Embryonic facial prominence (tissue), 1 donor: ENCODE measurements at regions not wholly inside any gene's neighbourhood (a gene's known extent, or its start where the extent isn't known, plus 50 kb on each side); places are given as distances from the start of the nearest gene placed in this dataset.

Experiments used
- DNase-seq: peaks from one replicate; pipeline ENCODE4 v3.0.0-alpha.2; 2016; ENCODE audit errors: extremely low spot score

DNA sequence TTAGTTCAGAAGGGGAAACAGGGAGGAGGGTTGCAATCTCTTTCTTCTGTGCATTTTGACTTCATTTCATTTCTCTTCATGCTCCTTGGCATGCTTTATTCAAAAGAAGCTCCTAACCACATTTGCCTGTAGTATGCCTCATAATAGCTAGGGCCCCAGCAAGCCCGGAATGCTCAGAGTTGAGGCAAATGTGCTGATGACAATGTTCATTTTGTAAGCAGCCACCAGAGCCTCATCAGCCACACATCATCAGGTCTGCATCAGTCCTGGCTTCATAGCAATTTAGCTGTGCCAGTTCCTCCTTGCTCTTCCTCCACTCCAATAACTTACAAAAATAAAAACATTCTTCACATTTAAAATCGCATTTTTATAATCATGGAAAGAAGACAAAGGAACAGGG, 65.4 kb upstream of the MMADHC start:
- DNase-seq, result no peak

DNA sequence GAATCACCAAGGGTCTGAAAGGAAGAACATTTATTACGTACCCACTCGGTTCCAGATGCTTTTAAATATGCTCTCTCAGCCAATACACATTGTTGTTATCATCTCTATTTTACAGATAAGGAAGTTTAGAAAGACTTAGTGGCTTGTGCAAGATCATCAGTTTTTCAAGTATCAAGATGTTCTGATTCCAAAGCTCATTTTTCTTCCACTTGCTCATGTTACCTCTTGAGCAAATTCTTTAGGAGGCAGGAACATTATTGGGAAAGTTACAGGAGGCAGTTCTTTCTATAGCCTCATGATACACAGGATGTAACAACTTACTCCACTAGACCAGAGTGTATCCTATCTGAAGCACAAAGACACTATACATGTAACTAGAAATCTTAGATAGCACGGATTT, 65.0 kb upstream of the MMADHC start:
- no peak for DNase-seq

DNA sequence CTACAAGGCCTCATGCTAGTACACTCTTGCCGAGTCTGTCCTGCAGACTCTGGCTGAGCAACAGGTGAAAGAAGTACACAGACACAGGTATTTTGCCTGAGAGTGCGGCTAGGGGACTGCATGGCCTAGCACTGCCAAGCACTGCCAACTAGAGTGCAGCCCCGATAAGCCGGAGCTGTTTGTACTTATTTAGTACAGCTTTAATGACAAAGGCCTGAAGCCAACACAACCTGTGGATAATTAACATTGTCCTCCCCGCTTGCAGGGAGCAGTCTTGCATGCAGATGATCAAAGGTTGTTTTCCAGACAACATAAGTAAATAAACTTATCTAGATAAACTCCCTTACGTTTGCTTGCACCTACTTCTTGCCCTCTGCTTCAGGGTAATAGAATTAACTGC, 63.7 kb upstream of the MMADHC start:
- DNase-seq, result no peak

DNA sequence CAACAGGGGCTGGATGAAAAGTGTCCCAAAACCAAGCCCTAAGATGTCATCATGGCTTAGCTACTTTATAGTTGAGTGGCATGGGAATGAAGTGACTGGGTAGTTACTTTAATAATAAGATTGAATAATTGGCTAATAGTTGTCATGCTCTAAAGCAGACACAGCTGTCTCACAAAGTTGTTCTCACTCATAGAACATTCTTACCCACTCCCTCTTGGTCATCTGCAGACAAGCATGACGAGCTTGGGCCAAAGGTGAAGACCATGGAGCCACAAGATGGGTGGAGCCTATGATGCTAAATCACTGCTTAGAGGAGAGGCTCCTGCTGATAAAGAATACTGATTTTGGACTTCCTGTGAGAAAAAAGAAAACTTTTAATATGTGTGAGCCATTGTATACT, 62.4 kb upstream of the MMADHC start:
- no peak for DNase-seq

DNA sequence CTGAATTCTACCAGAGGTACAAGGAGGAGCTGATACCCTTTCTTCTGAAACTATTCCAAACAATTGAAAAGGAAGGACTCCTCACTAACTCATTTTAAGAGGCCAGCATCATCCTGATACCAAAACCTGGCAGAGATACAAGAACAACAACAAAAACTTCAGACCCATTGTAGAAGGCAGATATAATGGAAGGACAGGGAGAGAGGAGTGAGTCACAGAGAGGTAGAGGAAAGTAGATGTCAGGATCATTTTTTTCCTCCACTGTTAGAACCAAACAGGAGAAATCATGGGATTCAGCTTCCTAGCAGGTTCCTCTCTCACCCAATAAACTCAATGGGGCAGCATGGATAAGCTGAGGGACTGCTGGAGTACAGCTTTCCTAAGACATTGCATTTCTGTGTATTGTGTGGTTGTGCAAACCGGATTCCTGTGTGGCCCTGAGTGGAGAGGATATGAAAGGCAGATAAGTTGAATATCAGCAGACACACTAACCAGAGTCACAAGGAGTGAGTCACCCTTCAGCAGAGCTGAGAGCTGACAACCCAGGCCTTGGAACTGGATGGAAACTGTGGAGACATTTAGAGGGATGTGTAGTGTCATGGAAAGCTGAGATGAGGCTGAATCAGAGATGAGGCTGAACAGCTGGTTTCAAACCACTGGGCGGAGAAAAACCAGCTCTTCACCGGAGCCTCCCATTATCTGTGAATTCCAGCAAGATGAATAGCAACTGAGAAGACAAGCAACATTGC, 60.9 kb upstream of the MMADHC start:
- DNase-seq, result no peak

DNA sequence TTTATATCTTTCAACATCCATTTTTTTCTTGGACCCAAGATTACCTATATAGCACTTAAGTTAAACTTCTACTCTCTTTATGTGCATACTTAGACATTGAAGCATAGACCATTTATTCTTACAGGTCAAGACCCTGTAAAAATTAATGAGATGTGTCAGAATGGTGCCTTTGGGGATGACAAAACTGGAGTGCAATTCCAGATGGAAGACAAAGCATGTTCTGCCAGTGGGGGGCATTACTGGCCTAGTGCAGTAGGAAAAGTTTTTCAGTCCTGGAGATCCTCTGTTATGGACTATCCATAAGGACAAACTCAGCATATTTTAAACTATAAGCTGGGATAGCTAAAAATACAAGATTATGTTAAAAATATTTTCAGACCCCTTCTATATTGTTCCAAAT, 57.8 kb upstream of the MMADHC start:
- DNase-seq, result no peak
